UCSD-AML1 (cell line): ENCODE measurements at regions not wholly inside any gene's neighbourhood (a gene's known extent, or its start where the extent isn't known, plus 50 kb on each side); places are given as distances from the start of the nearest gene placed in this dataset.
A peak's percentile ranks its signal among the peaks of the same experiment; 100 is the strongest.
"Not testable (repeated sequence)": the region's sequence is repeated elsewhere in the genome, so short reads cannot be mapped to it uniquely, and the experiment has no call there.

Experiments
- DNase-seq: peaks from one replicate; lab custom pipeline; 2025; ENCODE audit not compliant: unreplicated experiment; lab: John Stamatoyannopoulos, UW

GRCh38 chr4:105022811-105023667 lies 123.6 kb upstream of the TET2 start:
- peak; percentile 86 for DNase-seq

- no peak for DNase-seq
Measured at GRCh38 chr4:105023668-105024055, 123.0 kb upstream of the TET2 start.

GRCh38 chr4:105025263-105026017 lies 121.2 kb upstream of the TET2 start:
- peak; percentile 18 for DNase-seq

- DNase-seq: no peak
Measured at GRCh38 chr4:105036991-105037390, 109.7 kb upstream of the TET2 start.

GRCh38 chr4:105042451-105042850 lies 104.2 kb upstream of the TET2 start:
- DNase-seq: no peak

GRCh38 chr4:105050896-105051295 lies 95.8 kb upstream of the TET2 start:
- peak; percentile 10 for DNase-seq

GRCh38 chr4:105057370-105058105 lies 89.1 kb upstream of the TET2 start:
- peak; percentile 9 for DNase-seq

- DNase-seq: no peak
Measured at GRCh38 chr4:105058177-105058812, 88.4 kb upstream of the TET2 start.

GRCh38 chr4:105059337-105059736 lies 87.3 kb upstream of the TET2 start:
- no peak for DNase-seq

- DNase-seq: peak; percentile 16
Measured at GRCh38 chr4:105060628-105061027, 86.0 kb upstream of the TET2 start.

- peak; percentile 48 for DNase-seq
Measured at GRCh38 chr4:105061136-105061696, 85.5 kb upstream of the TET2 start.

- DNase-seq: no peak
Measured at GRCh38 chr4:105061731-105062130, 84.9 kb upstream of the TET2 start.

- no peak for DNase-seq
Measured at GRCh38 chr4:105066401-105066800, 80.3 kb upstream of the TET2 start.

- no peak for DNase-seq
Measured at GRCh38 chr4:105067431-105067830, 79.2 kb upstream of the TET2 start.

- DNase-seq: no peak
Measured at GRCh38 chr4:105067946-105068345, 78.7 kb upstream of the TET2 start.

GRCh38 chr4:105068516-105068915 lies 78.2 kb upstream of the TET2 start:
- no peak for DNase-seq

GRCh38 chr4:105072095-105072494 lies 74.6 kb upstream of the TET2 start:
- DNase-seq: not testable (repeated sequence)

- DNase-seq: no peak
Measured at GRCh38 chr4:105074097-105074496, 72.6 kb upstream of the TET2 start.

- no peak for DNase-seq
Measured at GRCh38 chr4:105075045-105075444, 71.6 kb upstream of the TET2 start.

- DNase-seq: no peak
Measured at GRCh38 chr4:105088110-105088879, 58.4 kb upstream of the TET2 start.
